ENCODE measurements at regions not wholly inside any gene's neighbourhood (a gene's known extent, or its start where the extent isn't known, plus 50 kb on each side); places are given as distances from the start of the nearest gene placed in this dataset.

DNA sequence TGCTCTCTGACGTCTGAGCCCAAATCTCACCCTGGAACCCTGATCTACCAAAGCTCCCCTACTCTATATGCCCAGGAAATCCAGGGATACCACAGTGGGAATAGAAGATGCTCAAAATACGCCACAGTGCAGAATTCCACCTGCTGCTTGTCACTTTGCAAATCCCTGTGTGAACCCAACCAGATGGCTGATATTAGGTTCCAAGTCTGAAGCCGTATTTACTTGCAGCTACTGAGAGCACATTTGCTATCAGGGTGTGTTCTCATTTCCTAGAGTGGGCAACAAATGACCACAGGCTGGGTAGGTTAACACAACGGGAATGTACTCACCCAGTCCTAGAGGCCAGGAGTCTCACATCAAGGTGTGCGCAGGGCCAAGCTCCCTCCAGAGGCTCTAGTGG is 126.8 kb downstream of the MXRA5 start:
- H3K4me3 Mint-ChIP-seq, result no peak overlapping the region
- TF ChIP-seq CTCF (IDR thresholded peaks at IDR 0.05; ENCODE audit: unreplicated experiment in 3 of 3), result no peak
- peaks cover 3% of the 10 kb centered on the region for H3K27me3 Mint-ChIP-seq (ENCODE audit: low read depth)
- H3K36me3 Mint-ChIP-seq (ENCODE audit: low read depth), result no peaks in the 10 kb centered on the region
- H3K27ac Mint-ChIP-seq, result no peak overlapping the region
- peaks cover 14% of the 10 kb centered on the region for H3K9me3 Mint-ChIP-seq
- H3K4me1 Mint-ChIP-seq, result no peaks in the 10 kb centered on the region

DNA sequence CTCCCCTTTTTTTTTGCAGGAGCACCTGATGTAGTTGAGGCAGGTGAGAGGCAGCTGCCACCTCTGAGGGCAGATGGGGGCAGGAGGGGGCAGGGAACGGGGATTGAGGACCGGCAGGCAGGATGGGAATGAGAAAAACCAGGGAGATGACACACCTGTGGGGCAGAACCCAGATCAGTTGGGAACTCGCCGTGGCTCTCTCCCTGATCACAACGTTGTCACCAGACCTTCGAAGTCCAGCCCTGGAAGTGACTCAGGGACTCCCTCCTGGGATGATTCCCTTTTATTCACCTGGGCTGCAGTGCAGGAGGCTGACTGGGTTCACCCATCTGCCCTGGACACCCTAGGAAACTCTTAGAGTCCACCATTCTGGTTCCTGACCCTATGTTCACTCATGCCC is 127.2 kb downstream of the MXRA5 start:
- Mint-ChIP-seq H3K27me3 (ENCODE audit: low read depth) (peaks cover 3% of the 10 kb centered on the region), H3K36me3 (ENCODE audit: low read depth) (no peaks in the 10 kb centered on the region), H3K4me3 (no peak overlapping the region), H3K27ac (no peak overlapping the region), H3K9me3 (peaks cover 14% of the 10 kb centered on the region), H3K4me1 (no peaks in the 10 kb centered on the region)
- no peak for TF ChIP-seq CTCF (IDR thresholded peaks at IDR 0.05; ENCODE audit: unreplicated experiment in 3 of 3)

DNA sequence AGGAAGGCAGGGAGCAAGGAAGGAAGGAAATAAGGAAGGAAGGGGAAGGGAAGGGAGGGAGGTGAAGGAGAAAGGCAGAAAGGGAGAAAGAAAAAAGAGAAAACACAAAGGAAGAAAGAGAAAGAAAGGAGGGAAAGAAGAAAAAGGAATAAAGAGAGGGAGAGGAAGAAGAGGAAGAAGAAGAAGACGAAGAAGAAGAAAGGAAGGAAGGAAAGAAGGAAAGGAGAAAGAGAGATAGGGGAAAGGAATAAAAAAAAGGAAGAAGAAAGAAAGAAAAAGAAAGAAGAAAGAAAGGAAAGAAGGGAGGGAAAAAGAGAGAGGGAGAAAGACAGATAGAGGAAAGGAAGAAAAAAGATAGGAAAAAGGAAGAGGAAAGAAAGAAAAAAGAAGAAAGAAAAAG is 128.0 kb downstream of the MXRA5 start:
- peaks cover 17% of the 10 kb centered on the region for H3K9me3 Mint-ChIP-seq
- no peaks in the 10 kb centered on the region for H3K36me3 Mint-ChIP-seq (ENCODE audit: low read depth)

GRCh38 chrX:3216581-3217180 is 129.8 kb downstream of the MXRA5 start:
- H3K4me1 Mint-ChIP-seq, result no peaks in the 10 kb centered on the region

More for the DNA sequence above, 128.0 kb downstream of the MXRA5 start:
- Mint-ChIP-seq H3K27me3 (ENCODE audit: low read depth) (peaks cover 3% of the 10 kb centered on the region), H3K4me1 (no peaks in the 10 kb centered on the region), H3K27ac (no peak overlapping the region), H3K4me3 (no peak overlapping the region)
- no peak for TF ChIP-seq CTCF (IDR thresholded peaks at IDR 0.05; ENCODE audit: unreplicated experiment in 3 of 3)

GRCh38 chrX:3215249-3215648 is 131.2 kb downstream of the MXRA5 start:
- peaks cover 13% of the 10 kb centered on the region for H3K9me3 Mint-ChIP-seq
- no peaks in the 10 kb centered on the region for H3K36me3 Mint-ChIP-seq (ENCODE audit: low read depth)
- no peak overlapping the region for H3K4me3 Mint-ChIP-seq
- no peaks in the 10 kb centered on the region for H3K4me1 Mint-ChIP-seq
- TF ChIP-seq CTCF (IDR thresholded peaks at IDR 0.05; ENCODE audit: unreplicated experiment in 3 of 3), result no peak
- peaks cover 3% of the 10 kb centered on the region for H3K27me3 Mint-ChIP-seq (ENCODE audit: low read depth)
- H3K27ac Mint-ChIP-seq, result no peak overlapping the region

More at GRCh38 chrX:3216581-3217180, 129.8 kb downstream of the MXRA5 start:
- no peaks in the 10 kb centered on the region for H3K36me3 Mint-ChIP-seq (ENCODE audit: low read depth)
- H3K9me3 Mint-ChIP-seq, result peaks cover 17% of the 10 kb centered on the region
- H3K4me3 Mint-ChIP-seq, result no peak overlapping the region
- no peak for TF ChIP-seq CTCF (IDR thresholded peaks at IDR 0.05; ENCODE audit: unreplicated experiment in 3 of 3)
- no peak overlapping the region for H3K27ac Mint-ChIP-seq
- H3K27me3 Mint-ChIP-seq (ENCODE audit: low read depth), result peaks cover 3% of the 10 kb centered on the region

- H3K9me3 Mint-ChIP-seq, result no peaks in the 10 kb centered on the region
These were observed 140.1 kb downstream of the MXRA5 start for GRCh38 chrX:3206314-3206713.

More at GRCh38 chrX:3206314-3206713, 140.1 kb downstream of the MXRA5 start:
- H3K4me1 Mint-ChIP-seq, result no peaks in the 10 kb centered on the region
- H3K4me3 Mint-ChIP-seq, result no peak overlapping the region
- H3K27ac Mint-ChIP-seq, result no peak overlapping the region
- H3K27me3 Mint-ChIP-seq (ENCODE audit: low read depth), result peaks cover 5% of the 10 kb centered on the region
- no peak for TF ChIP-seq CTCF (IDR thresholded peaks at IDR 0.05; ENCODE audit: unreplicated experiment in 3 of 3)
- no peaks in the 10 kb centered on the region for H3K36me3 Mint-ChIP-seq (ENCODE audit: low read depth)

Data from nephron (organoid).